OCI-LY3 (cell line): ENCODE measurements at regions not wholly inside any gene's neighbourhood (a gene's known extent, or its start where the extent isn't known, plus 50 kb on each side); places are given as distances from the start of the nearest gene placed in this dataset.

Experiments used
- H2AFZ ChIP-seq: fragments of 200-600, 300-600 bp; shearing (Covaris generic); 2 replicates; pipeline ENCODE4 v1.6.0; 2014; ENCODE audit warnings: antibody characterized with exemption, low read depth, low read length
- H3K27ac ChIP-seq: fragments of 200-600, 300-600 bp; sonication (generic); 2 replicates; pipeline ENCODE4 v1.5.1; 2014; ENCODE audit warnings: mild to moderate bottlenecking, low read length, moderate library complexity, mixed read lengths
- H3K27me3 ChIP-seq: fragments of 200-600, 300-600 bp; sonication (generic); 2 replicates; pipeline ENCODE4 v1.6.1; 2014; ENCODE audit warnings: low read depth, low read length, mixed read lengths
- H3K36me3 ChIP-seq: fragments of 200-600, 300-600 bp; sonication (generic); replicated peaks from 2 replicates; pipeline ENCODE3; 2014; ENCODE audit warnings: low read depth, low read length, mixed read lengths
- H3K4me1 ChIP-seq: fragments of 300-600, 200-600 bp; sonication (generic); 2 replicates; pipeline ENCODE4 v1.6.1; 2014; ENCODE audit warnings: low read length, mixed read lengths
- H3K4me2 ChIP-seq: fragments of 200-600, 300-600 bp; sonication (generic); 2 replicates; pipeline ENCODE4 v1.6.1; 2014; ENCODE audit warnings: low read length, mixed read lengths
- H3K4me3 ChIP-seq: fragments of 300-600, 200-600 bp; sonication (generic); 2 replicates; pipeline ENCODE4 v1.5.1; 2014; ENCODE audit warnings: antibody characterized with exemption, mild to moderate bottlenecking, low read length, moderate library complexity
- H3K79me2 ChIP-seq: fragments of 300-600, 200-600 bp; shearing (Covaris generic); 2 replicates; pipeline ENCODE4 v1.6.1; 2014; ENCODE audit warnings: mild to moderate bottlenecking, low read length, mixed read lengths
- H3K9ac ChIP-seq: fragments of 300-600, 200-600 bp; shearing (Covaris generic); 2 replicates; pipeline ENCODE4 v1.6.0; 2014; ENCODE audit warnings: mild to moderate bottlenecking, low read length, moderate library complexity
- H3K9me3 ChIP-seq: fragments of 200-600, 300-600 bp; shearing (Covaris generic); 2 replicates; pipeline ENCODE4 v1.6.1; 2014; ENCODE audit warnings: low read length, mixed read lengths; ENCODE audit not compliant: insufficient read depth
- H4K20me1 ChIP-seq: fragments of 200-600, 300-600 bp; sonication (generic); 2 replicates; pipeline ENCODE4 v1.6.1; 2016; ENCODE audit warnings: low read length, mixed read lengths; ENCODE audit not compliant: insufficient read depth
- EZH2phosphoT487 ChIP-seq: fragments of 200-600 bp; shearing (Covaris generic); IDR thresholded peaks from 2 replicates; pipeline ENCODE4 v1.6.1; 2018; ENCODE audit warnings: antibody characterized with exemption, mixed run types, low read depth
- TF ChIP-seq, protein P1 (sequence below): fragments of 200-600, 300-600 bp; sonication (generic); IDR thresholded peaks from 2 replicates; pipeline ENCODE4 v1.5.1; 2014; ENCODE audit warnings: antibody characterized with exemption, low read length, low read depth

DNA sequence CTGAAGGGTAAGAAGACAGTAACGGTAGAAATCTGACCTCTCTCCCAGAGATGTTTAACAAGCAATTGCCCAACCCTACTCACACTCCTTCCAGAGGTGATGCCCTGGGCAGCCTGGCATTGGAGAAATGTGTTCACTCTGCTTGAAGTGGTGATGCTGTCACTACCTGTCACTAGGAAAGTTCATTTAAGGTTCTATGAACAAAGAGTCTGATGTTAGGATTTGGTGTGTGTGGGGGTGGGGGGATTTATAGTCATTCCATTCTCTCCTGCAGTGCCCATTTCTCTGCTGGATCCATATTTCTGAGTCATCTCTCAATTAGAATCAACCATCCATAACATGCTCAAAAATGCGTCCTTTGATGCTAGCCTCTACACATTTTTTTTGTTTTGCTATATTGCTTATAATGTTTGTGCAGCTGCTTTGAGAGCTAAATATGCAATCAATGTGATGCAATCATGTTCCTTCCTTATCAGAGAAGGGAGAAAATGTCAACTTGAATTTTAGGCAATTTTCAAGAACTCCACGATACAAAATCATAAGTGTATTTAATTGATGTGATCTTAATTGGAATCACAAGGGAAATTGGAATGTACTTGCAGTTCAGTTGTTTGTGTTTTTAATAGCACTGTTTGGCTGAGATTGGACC is 173.9 kb downstream of the DUSP10 start:
- H3K4me2 ChIP-seq, result no peak overlapping the region
- H3K79me2 ChIP-seq, result no peaks in the 10 kb centered on the region
- H3K4me3 ChIP-seq, result no peak overlapping the region
- H3K9ac ChIP-seq, result no peak overlapping the region
- H4K20me1 ChIP-seq, result no peaks in the 10 kb centered on the region
- H3K9me3 ChIP-seq, result no peaks in the 10 kb centered on the region
- TF ChIP-seq EZH2phosphoT487, result no peak
- TF ChIP-seq, protein P1, sequence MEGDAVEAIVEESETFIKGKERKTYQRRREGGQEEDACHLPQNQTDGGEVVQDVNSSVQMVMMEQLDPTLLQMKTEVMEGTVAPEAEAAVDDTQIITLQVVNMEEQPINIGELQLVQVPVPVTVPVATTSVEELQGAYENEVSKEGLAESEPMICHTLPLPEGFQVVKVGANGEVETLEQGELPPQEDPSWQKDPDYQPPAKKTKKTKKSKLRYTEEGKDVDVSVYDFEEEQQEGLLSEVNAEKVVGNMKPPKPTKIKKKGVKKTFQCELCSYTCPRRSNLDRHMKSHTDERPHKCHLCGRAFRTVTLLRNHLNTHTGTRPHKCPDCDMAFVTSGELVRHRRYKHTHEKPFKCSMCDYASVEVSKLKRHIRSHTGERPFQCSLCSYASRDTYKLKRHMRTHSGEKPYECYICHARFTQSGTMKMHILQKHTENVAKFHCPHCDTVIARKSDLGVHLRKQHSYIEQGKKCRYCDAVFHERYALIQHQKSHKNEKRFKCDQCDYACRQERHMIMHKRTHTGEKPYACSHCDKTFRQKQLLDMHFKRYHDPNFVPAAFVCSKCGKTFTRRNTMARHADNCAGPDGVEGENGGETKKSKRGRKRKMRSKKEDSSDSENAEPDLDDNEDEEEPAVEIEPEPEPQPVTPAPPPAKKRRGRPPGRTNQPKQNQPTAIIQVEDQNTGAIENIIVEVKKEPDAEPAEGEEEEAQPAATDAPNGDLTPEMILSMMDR, result no peak
- no peaks in the 10 kb centered on the region for H3K27me3 ChIP-seq
- H3K27ac ChIP-seq, result no peak overlapping the region
- H3K4me1 ChIP-seq, result no peaks in the 10 kb centered on the region
- H2AFZ ChIP-seq, result no peak overlapping the region
- H3K36me3 ChIP-seq, result no peaks in the 10 kb centered on the region

DNA sequence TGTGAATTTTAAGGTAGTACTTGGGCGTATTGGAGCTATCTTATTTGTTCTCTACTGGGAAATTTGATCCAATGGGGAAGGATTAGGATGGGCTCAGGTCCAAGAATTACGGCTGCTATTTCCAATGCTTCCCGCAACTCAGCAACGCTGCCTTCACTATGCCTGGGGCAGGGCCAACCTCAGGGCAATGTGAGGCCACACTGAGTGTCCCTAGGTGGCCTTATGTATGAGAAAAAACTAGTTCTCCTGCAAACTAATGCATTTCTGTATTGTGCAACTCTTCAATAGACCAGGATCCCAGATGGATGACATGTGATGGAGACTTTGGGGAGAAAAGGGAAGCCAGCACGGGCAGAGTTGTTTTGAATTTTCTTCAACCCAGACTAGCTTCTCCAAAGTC is 168.1 kb downstream of the DUSP10 start:
- no peak overlapping the region for H3K9ac ChIP-seq
- no peak for TF ChIP-seq EZH2phosphoT487
- TF ChIP-seq, protein P1, result no peak
- no peak overlapping the region for H3K4me3 ChIP-seq
- H3K79me2 ChIP-seq, result no peaks in the 10 kb centered on the region
- H4K20me1 ChIP-seq, result no peaks in the 10 kb centered on the region
- no peaks in the 10 kb centered on the region for H3K36me3 ChIP-seq
- H3K9me3 ChIP-seq, result no peaks in the 10 kb centered on the region
- no peaks in the 10 kb centered on the region for H3K27me3 ChIP-seq
- no peak overlapping the region for H2AFZ ChIP-seq
- H3K4me2 ChIP-seq, result no peak overlapping the region
- no peak overlapping the region for H3K27ac ChIP-seq
- H3K4me1 ChIP-seq, result no peaks in the 10 kb centered on the region

DNA sequence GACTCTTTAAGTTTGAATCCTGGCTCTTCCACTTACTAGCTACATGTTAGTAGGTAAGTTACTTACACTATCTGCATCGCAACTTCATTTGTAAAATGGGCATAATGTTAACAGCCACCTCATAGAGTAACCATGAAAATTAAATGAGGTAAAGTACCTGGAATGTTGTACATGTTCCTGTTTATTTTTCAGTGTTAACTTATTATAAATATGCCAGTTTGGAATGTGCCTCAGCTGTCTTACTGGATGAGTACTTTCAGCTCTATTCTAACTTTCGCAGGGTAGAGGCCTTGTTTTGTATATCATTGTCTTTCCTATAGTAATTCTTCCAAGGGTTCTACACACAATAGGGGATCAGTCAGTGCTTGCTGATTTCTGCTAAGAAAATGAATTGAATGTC is 167.4 kb downstream of the DUSP10 start:
- no peaks in the 10 kb centered on the region for H3K79me2 ChIP-seq
- H3K4me2 ChIP-seq, result no peak overlapping the region
- no peak overlapping the region for H3K27ac ChIP-seq
- no peak overlapping the region for H3K9ac ChIP-seq
- H3K27me3 ChIP-seq, result no peaks in the 10 kb centered on the region
- H3K4me1 ChIP-seq, result no peaks in the 10 kb centered on the region
- H3K36me3 ChIP-seq, result no peaks in the 10 kb centered on the region
- no peak overlapping the region for H2AFZ ChIP-seq
- no peaks in the 10 kb centered on the region for H3K9me3 ChIP-seq
- H3K4me3 ChIP-seq, result no peak overlapping the region
- no peak for TF ChIP-seq EZH2phosphoT487
- TF ChIP-seq, protein P1, result no peak
- H4K20me1 ChIP-seq, result no peaks in the 10 kb centered on the region

DNA sequence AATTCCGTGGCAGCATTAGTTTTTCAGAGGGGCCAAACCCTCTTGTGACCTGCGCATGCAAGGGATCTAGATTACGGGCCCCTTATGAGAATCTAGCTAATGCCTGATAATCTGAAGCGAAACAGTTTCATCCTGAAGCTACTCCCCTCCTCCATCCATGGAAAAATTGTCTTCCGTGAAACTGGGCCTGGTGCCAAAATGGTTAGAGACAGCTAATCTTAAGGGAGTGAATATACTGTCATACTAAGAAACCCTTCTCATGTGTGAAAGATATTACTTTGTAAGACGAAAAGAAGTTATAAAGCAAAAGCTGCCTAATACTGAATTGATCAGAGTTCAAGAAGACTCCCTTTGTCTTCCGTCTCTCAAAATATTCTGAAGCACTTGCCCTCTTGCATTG is 166.3 kb downstream of the DUSP10 start:
- Histone ChIP-seq H3K4me1 (no peaks in the 10 kb centered on the region), H4K20me1 (no peaks in the 10 kb centered on the region), H3K9me3 (no peaks in the 10 kb centered on the region), H3K79me2 (no peaks in the 10 kb centered on the region), H3K4me2 (no peak overlapping the region), H2AFZ (no peak overlapping the region), H3K9ac (no peak overlapping the region), H3K27ac (no peak overlapping the region), H3K27me3 (no peaks in the 10 kb centered on the region), H3K36me3 (no peaks in the 10 kb centered on the region), H3K4me3 (no peak overlapping the region)
- no peak for TF ChIP-seq EZH2phosphoT487
- TF ChIP-seq, protein P1, result no peak
